ENCODE measurements at regions not wholly inside any gene's neighbourhood (a gene's known extent, or its start where the extent isn't known, plus 50 kb on each side); places are given as distances from the start of the nearest gene placed in this dataset.
A peak's percentile ranks its signal among the peaks of the same experiment; 100 is the strongest.

GRCh38 chr13:73499695-73500094 is 440.9 kb downstream of the KLF5 start:
- no peak for DNase-seq (ENCODE audit: low read depth in 4 of 6, low spot score in 6 of 6)
- no peak overlapping the region for H3K4me3 ChIP-seq (ENCODE audit: low read depth, low read length)

GRCh38 chr13:73497430-73497829 is 438.6 kb downstream of the KLF5 start:
- H3K27me3 ChIP-seq (ENCODE audit: control insufficient read depth, insufficient read depth, low read length), result no peaks in the 10 kb centered on the region
- 100% methylated on average over 1 of the region's 5 CpGs for WGBS (ENCODE audit: insufficient coverage)

More at GRCh38 chr13:73499695-73500094, 440.9 kb downstream of the KLF5 start:
- no peaks in the 10 kb centered on the region for H3K27me3 ChIP-seq (ENCODE audit: control insufficient read depth, insufficient read depth, low read length)
- H3K9me3 ChIP-seq (ENCODE audit: control insufficient read depth, insufficient read depth, low read length), result no peaks in the 10 kb centered on the region
- no peaks in the 10 kb centered on the region for H3K36me3 ChIP-seq (ENCODE audit: control insufficient read depth, insufficient read depth, low read length)
- no peaks in the 10 kb centered on the region for H3K4me1 ChIP-seq (ENCODE audit: control insufficient read depth, insufficient read depth, low read length)
- H3K27ac ChIP-seq (ENCODE audit: low read depth, low read length), result no peak overlapping the region
- 95% methylated on average over 4 of the region's 4 CpGs for WGBS (ENCODE audit: insufficient coverage)

GRCh38 chr13:73496711-73497110 is 437.9 kb downstream of the KLF5 start:
- Histone ChIP-seq H3K4me1 (ENCODE audit: control insufficient read depth, insufficient read depth, low read length) (no peaks in the 10 kb centered on the region), H3K27ac (ENCODE audit: low read depth, low read length) (no peak overlapping the region), H3K4me3 (ENCODE audit: low read depth, low read length) (no peak overlapping the region), H3K27me3 (ENCODE audit: control insufficient read depth, insufficient read depth, low read length) (no peaks in the 10 kb centered on the region), H3K9me3 (ENCODE audit: control insufficient read depth, insufficient read depth, low read length) (no peaks in the 10 kb centered on the region), H3K36me3 (ENCODE audit: control insufficient read depth, insufficient read depth, low read length) (no peaks in the 10 kb centered on the region)
- DNase-seq (ENCODE audit: low read depth in 4 of 6, low spot score in 6 of 6), result no peak
- WGBS (ENCODE audit: insufficient coverage), result no CpG with 5 or more reads among the region's 3 CpGs

More at GRCh38 chr13:73497430-73497829, 438.6 kb downstream of the KLF5 start:
- DNase-seq (ENCODE audit: low read depth in 4 of 6, low spot score in 6 of 6), result no peak
- no peaks in the 10 kb centered on the region for H3K4me1 ChIP-seq (ENCODE audit: control insufficient read depth, insufficient read depth, low read length)
- no peak overlapping the region for H3K27ac ChIP-seq (ENCODE audit: low read depth, low read length)
- no peak overlapping the region for H3K4me3 ChIP-seq (ENCODE audit: low read depth, low read length)
- no peaks in the 10 kb centered on the region for H3K36me3 ChIP-seq (ENCODE audit: control insufficient read depth, insufficient read depth, low read length)
- no peaks in the 10 kb centered on the region for H3K9me3 ChIP-seq (ENCODE audit: control insufficient read depth, insufficient read depth, low read length)

DNA sequence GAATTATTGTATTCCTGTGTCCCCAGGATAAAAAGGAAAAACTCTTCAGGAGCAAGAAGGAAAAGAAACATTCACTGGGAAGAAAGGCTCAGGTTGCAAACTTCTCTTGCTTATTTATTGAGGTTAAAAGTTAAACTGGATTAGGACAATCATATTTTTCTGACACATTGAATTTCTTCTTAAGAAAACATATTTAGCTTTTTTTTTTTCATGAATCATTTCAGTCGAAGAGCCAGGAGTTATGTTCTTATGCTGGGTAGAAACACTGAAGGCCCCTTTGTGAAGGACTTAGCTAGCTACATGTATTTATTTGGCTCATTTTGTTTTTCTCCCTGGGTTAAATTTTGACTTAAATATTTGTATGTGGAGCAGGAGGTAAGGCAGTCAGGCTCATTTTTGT is 434.0 kb downstream of the KLF5 start:
- no peaks in the 10 kb centered on the region for H3K27me3 ChIP-seq (ENCODE audit: control insufficient read depth, insufficient read depth, low read length)
- no CpG with 5 or more reads among the region's 1 CpG for WGBS (ENCODE audit: insufficient coverage)
- no peak for DNase-seq (ENCODE audit: low read depth in 4 of 6, low spot score in 6 of 6)
- no peak overlapping the region for H3K4me3 ChIP-seq (ENCODE audit: low read depth, low read length)
- no peak overlapping the region for H3K27ac ChIP-seq (ENCODE audit: low read depth, low read length)
- H3K9me3 ChIP-seq (ENCODE audit: control insufficient read depth, insufficient read depth, low read length), result no peaks in the 10 kb centered on the region
- H3K36me3 ChIP-seq (ENCODE audit: control insufficient read depth, insufficient read depth, low read length), result no peaks in the 10 kb centered on the region
- H3K4me1 ChIP-seq (ENCODE audit: control insufficient read depth, insufficient read depth, low read length), result no peaks in the 10 kb centered on the region

- Histone ChIP-seq H3K9me3 (ENCODE audit: control insufficient read depth, insufficient read depth, low read length) (no peaks in the 10 kb centered on the region), H3K27me3 (ENCODE audit: control insufficient read depth, insufficient read depth, low read length) (no peaks in the 10 kb centered on the region), H3K36me3 (ENCODE audit: control insufficient read depth, insufficient read depth, low read length) (no peaks in the 10 kb centered on the region), H3K4me1 (ENCODE audit: control insufficient read depth, insufficient read depth, low read length) (no peaks in the 10 kb centered on the region), H3K4me3 (ENCODE audit: low read depth, low read length) (no peak overlapping the region), H3K27ac (ENCODE audit: low read depth, low read length) (no peak overlapping the region)
- 15% methylated on average over 1 of the region's 1 CpG for WGBS (ENCODE audit: insufficient coverage)
- peak in 2 of 6 donors; percentile 2 to 24 for DNase-seq (ENCODE audit: low read depth in 4 of 6, low spot score in 6 of 6)
These were observed 423.8 kb downstream of the KLF5 start for GRCh38 chr13:73482556-73482955.

GRCh38 chr13:73481886-73482445 is 423.2 kb downstream of the KLF5 start:
- H3K9me3 ChIP-seq (ENCODE audit: control insufficient read depth, insufficient read depth, low read length), result no peaks in the 10 kb centered on the region
- no peaks in the 10 kb centered on the region for H3K27me3 ChIP-seq (ENCODE audit: control insufficient read depth, insufficient read depth, low read length)
- H3K4me1 ChIP-seq (ENCODE audit: control insufficient read depth, insufficient read depth, low read length), result no peaks in the 10 kb centered on the region
- no peaks in the 10 kb centered on the region for H3K36me3 ChIP-seq (ENCODE audit: control insufficient read depth, insufficient read depth, low read length)
- no peak overlapping the region for H3K27ac ChIP-seq (ENCODE audit: low read depth, low read length)
- no peak overlapping the region for H3K4me3 ChIP-seq (ENCODE audit: low read depth, low read length)
- DNase-seq (ENCODE audit: low read depth in 4 of 6, low spot score in 6 of 6), result peak in 5 of 6 donors; percentile 9 to 82 (median 13)
- WGBS (ENCODE audit: insufficient coverage), result 76% methylated on average over 3 of the region's 6 CpGs

DNA sequence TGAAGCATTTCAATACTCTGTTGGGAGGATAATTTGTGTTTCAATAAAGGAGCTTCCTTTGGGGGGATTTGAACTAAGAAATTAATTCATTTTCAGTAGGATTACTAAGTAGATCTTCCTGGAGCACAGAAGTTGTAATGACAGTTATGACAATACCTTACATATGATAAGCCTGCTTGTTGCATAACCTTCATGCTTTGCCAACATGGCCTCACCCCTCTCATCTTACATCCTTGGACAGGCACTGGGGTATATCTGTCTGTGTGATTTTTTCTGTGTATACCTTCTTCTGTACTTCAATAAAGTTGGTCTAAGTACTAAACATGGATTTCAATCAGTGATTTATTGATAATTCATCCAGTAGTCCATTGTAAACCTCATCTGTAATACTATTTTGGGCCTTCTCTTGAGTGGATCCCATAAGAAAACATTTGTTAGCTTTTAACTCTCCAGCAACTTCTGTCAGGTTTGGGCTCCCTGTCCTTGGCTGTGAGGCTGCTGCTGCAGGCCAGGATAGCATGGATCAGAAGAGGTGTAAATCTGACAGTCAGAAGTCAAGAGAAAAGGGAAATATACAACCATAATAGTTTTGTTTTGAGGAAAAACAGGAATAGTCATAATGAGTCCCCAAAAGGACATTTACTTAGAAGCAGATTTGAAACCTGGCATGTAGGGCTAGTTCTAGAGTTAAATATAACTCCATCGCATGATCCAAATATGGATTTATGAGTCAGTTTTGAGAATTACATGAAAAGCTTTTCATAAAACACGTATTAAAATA is 422.2 kb downstream of the KLF5 start:
- peak in 1 of 6 donors; percentile 10 for DNase-seq (ENCODE audit: low read depth in 4 of 6, low spot score in 6 of 6)
- H3K4me1 ChIP-seq (ENCODE audit: control insufficient read depth, insufficient read depth, low read length), result no peaks in the 10 kb centered on the region
- H3K27ac ChIP-seq (ENCODE audit: low read depth, low read length), result no peak overlapping the region
- no CpG with 5 or more reads among the region's 2 CpGs for WGBS (ENCODE audit: insufficient coverage)
- no peaks in the 10 kb centered on the region for H3K36me3 ChIP-seq (ENCODE audit: control insufficient read depth, insufficient read depth, low read length)
- no peak overlapping the region for H3K4me3 ChIP-seq (ENCODE audit: low read depth, low read length)
- no peaks in the 10 kb centered on the region for H3K27me3 ChIP-seq (ENCODE audit: control insufficient read depth, insufficient read depth, low read length)
- no peaks in the 10 kb centered on the region for H3K9me3 ChIP-seq (ENCODE audit: control insufficient read depth, insufficient read depth, low read length)

DNA sequence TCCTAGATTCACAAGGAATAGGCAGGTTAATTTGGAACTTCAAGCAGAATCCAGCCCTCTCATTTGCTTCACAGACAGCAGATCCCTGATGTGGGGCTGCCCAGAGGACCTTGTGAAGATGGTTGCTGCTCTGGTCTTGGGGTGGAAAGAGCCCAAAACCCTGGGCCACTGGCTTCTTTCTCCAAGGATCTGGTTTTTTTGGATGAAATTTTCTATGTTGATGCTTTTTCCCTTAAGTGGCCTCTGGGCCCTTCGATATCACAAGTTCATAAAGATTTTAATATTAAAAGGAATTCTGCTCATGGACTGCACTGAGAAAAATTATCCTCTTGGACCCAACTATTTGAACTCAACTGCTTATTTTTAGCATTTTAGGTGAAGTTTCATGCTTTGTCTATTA is 421.1 kb downstream of the KLF5 start:
- H3K4me3 ChIP-seq (ENCODE audit: low read depth, low read length), result no peak overlapping the region
- DNase-seq (ENCODE audit: low read depth in 4 of 6, low spot score in 6 of 6), result no peak

DNA sequence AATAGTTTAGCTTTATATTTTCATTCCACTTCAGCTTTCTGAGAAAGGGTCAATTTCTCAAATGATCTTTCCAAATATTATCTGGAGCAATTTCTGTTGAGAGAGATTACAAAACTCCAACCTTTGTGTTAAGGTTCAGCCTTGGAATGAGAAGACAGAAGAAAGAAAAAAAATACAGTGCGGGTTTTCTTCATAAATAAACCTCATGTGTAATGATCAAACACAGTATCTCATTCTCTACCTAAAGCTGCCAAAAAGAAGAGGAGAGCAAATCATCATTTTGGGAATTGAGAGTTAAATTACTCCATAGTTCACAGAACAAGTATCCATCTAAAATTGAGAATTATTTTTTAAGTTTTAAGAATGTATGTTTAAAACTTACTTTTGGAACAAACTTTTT is 420.5 kb downstream of the KLF5 start:
- no peak overlapping the region for H3K4me3 ChIP-seq (ENCODE audit: low read depth, low read length)
- H3K27me3 ChIP-seq (ENCODE audit: control insufficient read depth, insufficient read depth, low read length), result no peaks in the 10 kb centered on the region
- WGBS (ENCODE audit: insufficient coverage), result no CpG with 5 or more reads among the region's 1 CpG
- no peaks in the 10 kb centered on the region for H3K36me3 ChIP-seq (ENCODE audit: control insufficient read depth, insufficient read depth, low read length)
- no peaks in the 10 kb centered on the region for H3K4me1 ChIP-seq (ENCODE audit: control insufficient read depth, insufficient read depth, low read length)
- no peak for DNase-seq (ENCODE audit: low read depth in 4 of 6, low spot score in 6 of 6)
- H3K27ac ChIP-seq (ENCODE audit: low read depth, low read length), result no peak overlapping the region
- peaks cover 1% of the 10 kb centered on the region for H3K9me3 ChIP-seq (ENCODE audit: control insufficient read depth, insufficient read depth, low read length)

More for the DNA sequence above, 421.1 kb downstream of the KLF5 start:
- H3K27me3 ChIP-seq (ENCODE audit: control insufficient read depth, insufficient read depth, low read length), result no peaks in the 10 kb centered on the region
- H3K36me3 ChIP-seq (ENCODE audit: control insufficient read depth, insufficient read depth, low read length), result no peaks in the 10 kb centered on the region
- H3K4me1 ChIP-seq (ENCODE audit: control insufficient read depth, insufficient read depth, low read length), result no peaks in the 10 kb centered on the region
- H3K9me3 ChIP-seq (ENCODE audit: control insufficient read depth, insufficient read depth, low read length), result no peaks in the 10 kb centered on the region
- H3K27ac ChIP-seq (ENCODE audit: low read depth, low read length), result no peak overlapping the region
- WGBS (ENCODE audit: insufficient coverage), result no CpG with 5 or more reads among the region's 1 CpG

DNA sequence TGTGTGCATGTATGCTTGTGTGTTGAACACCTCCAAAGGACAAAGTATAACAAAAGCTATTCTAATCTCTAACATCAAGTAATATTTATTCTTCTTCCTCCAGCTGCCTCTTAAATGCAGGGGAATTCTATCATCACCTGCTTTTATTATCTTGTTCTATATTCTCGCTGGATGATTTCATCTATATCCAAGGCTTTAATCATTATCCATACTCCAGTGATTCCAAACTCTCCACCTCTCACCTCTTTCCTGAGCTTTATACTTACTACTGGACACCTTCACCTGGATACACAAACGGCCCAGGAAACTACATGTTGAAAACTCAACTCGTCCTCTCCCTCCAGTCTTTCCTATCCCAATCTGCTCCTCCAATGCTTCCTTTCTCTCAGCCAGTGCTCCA is 418.6 kb downstream of the KLF5 start:
- no peak overlapping the region for H3K27ac ChIP-seq (ENCODE audit: low read depth, low read length)
- no peaks in the 10 kb centered on the region for H3K27me3 ChIP-seq (ENCODE audit: control insufficient read depth, insufficient read depth, low read length)
- WGBS (ENCODE audit: insufficient coverage), result 87% methylated on average over 3 of the region's 3 CpGs
- H3K4me1 ChIP-seq (ENCODE audit: control insufficient read depth, insufficient read depth, low read length), result no peaks in the 10 kb centered on the region
- H3K9me3 ChIP-seq (ENCODE audit: control insufficient read depth, insufficient read depth, low read length), result peaks cover 1% of the 10 kb centered on the region
- H3K4me3 ChIP-seq (ENCODE audit: low read depth, low read length), result no peak overlapping the region
- DNase-seq (ENCODE audit: low read depth in 4 of 6, low spot score in 6 of 6), result no peak
- H3K36me3 ChIP-seq (ENCODE audit: control insufficient read depth, insufficient read depth, low read length), result no peaks in the 10 kb centered on the region

Measured in spinal cord (tissue), 9 donors.